ENCODE measurements at regions not wholly inside any gene's neighbourhood (a gene's known extent, or its start where the extent isn't known, plus 50 kb on each side); places are given as distances from the start of the nearest gene placed in this dataset.
"Not testable (repeated sequence)": the region's sequence is repeated elsewhere in the genome, so short reads cannot be mapped to it uniquely, and the experiment has no call there.

DNA sequence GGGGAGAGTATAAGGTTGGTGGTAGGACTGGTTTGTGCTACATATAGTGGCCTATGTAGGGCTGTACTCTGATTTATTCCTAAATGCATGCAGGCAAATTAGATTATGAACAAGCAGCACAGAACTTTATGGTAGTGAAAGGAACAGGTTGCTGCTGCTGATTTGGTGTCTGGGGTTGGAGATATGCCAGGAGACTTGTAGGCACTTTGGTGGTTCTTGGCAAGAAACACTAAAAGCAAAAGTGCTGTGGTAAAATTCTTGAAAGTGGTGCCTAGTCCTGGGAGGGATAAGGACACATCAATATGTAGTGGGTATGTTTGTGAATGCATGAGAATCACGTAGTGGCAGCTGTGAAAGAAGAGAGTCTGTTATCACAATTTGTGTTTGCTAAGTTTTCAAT lies 2126.0 kb downstream of the TP53TG3F start:
- H3K4me3 ChIP-seq: no peak overlapping the region
- H3K27ac ChIP-seq: no peak overlapping the region
- H3K27me3 ChIP-seq: no peaks in the 10 kb centered on the region
- TF ChIP-seq, protein P1, sequence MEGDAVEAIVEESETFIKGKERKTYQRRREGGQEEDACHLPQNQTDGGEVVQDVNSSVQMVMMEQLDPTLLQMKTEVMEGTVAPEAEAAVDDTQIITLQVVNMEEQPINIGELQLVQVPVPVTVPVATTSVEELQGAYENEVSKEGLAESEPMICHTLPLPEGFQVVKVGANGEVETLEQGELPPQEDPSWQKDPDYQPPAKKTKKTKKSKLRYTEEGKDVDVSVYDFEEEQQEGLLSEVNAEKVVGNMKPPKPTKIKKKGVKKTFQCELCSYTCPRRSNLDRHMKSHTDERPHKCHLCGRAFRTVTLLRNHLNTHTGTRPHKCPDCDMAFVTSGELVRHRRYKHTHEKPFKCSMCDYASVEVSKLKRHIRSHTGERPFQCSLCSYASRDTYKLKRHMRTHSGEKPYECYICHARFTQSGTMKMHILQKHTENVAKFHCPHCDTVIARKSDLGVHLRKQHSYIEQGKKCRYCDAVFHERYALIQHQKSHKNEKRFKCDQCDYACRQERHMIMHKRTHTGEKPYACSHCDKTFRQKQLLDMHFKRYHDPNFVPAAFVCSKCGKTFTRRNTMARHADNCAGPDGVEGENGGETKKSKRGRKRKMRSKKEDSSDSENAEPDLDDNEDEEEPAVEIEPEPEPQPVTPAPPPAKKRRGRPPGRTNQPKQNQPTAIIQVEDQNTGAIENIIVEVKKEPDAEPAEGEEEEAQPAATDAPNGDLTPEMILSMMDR (IDR thresholded peaks at IDR 0.05): no peak
- intact Hi-C loops (cut with DNase I): no loop called here
- H3K9me3 ChIP-seq: no peaks in the 10 kb centered on the region
- no peaks in the 10 kb centered on the region for H3K36me3 ChIP-seq
- no peak for DNase-seq (ENCODE audit: low spot score in 2 of 2)
- no peaks in the 10 kb centered on the region for H3K4me1 ChIP-seq

DNA sequence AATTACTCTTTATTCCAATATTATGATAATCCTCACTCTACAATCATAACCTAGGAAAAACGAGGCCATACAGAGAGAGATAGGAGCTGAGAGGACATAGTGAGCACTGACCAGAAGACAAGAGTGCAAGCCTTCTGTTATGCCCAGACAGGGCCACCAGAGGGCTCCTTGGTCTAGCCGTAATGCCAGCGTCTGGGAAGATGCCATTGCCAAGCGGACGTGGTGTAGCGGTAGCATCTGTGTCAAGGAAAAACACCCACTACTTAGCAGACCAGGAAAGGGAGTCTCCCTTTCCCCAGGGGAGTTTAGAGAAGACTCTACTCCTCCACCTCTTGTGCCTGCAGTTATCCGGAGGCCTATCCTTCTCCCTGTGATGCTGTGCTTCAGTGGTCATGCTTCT lies 2131.5 kb downstream of the TP53TG3F start:
- H3K9me3 ChIP-seq; H3K27me3 ChIP-seq; H3K36me3 ChIP-seq; H3K27ac ChIP-seq; H3K4me3 ChIP-seq; H3K4me1 ChIP-seq; DNase-seq (ENCODE audit: low spot score in 2 of 2); intact Hi-C loops (cut with DNase I): not testable (repeated sequence)

DNA sequence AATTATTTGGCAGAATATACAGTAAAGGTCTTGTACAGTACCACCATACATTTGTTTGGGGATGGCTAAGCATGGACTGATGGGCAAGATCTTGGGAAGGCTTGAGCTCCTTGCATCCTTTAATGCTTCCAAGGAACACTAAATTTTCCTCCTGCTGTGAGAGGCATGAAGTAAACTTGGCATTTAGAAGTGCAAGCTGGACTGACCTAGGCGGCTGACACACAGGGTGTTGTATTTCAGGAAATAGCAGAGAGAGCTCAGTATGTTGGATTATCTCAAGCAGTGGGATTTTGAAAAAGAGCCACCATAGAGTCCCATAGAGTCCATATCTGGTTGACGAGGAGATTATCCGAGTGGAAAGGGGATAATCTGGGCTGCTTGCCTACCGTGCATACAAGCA lies 2137.1 kb downstream of the TP53TG3F start:
- Histone ChIP-seq H3K9me3 (no peaks in the 10 kb centered on the region), H3K27me3 (no peaks in the 10 kb centered on the region), H3K4me3 (no peak overlapping the region), H3K4me1 (no peaks in the 10 kb centered on the region), H3K27ac (no peak overlapping the region), H3K36me3 (no peaks in the 10 kb centered on the region)
- intact Hi-C loops (cut with DNase I): no loop called here
- TF ChIP-seq, protein P1 (IDR thresholded peaks at IDR 0.05): no peak
- DNase-seq (ENCODE audit: low spot score in 2 of 2): no peak

DNA sequence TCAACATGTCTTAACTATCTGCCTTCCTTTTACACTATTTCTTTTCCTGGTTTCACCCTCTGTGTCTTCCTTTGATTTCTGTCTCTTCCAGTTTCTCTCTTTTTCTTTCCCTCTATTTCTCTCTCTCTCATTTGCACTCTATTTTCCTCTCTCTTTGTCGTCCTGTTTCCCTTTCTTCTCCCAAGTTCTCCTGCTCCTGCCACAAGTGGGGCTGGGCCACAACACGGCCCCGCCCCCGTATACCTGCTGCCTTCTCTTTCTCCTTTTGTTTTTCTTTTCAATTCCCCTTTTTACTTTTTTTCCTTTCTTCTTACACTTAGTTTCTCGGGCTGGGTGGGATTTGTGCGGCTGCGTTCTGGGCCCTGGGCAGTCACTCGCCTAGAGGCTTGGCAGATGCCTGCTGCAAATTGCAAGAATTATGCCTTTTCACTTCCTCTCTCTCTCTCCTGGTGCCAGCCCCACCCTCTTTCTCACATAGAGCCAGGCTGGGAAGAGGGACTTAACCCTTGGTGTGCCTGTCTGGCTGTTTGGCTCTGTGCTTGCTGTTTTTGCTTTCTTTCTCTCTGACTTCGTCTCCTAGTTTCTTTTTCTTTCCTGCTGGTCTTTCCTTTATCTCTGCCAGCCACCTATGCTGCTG lies 2139.4 kb downstream of the TP53TG3F start:
- TF ChIP-seq, protein P1 (IDR thresholded peaks at IDR 0.05): no peak
- no peaks in the 10 kb centered on the region for H3K9me3 ChIP-seq
- H3K27ac ChIP-seq: no peak overlapping the region
- H3K36me3 ChIP-seq: no peaks in the 10 kb centered on the region
- DNase-seq (ENCODE audit: low spot score in 2 of 2): no peak
- intact Hi-C loops (cut with DNase I): no loop called here
- H3K27me3 ChIP-seq: no peaks in the 10 kb centered on the region
- no peaks in the 10 kb centered on the region for H3K4me1 ChIP-seq
- H3K4me3 ChIP-seq: no peak overlapping the region

DNA sequence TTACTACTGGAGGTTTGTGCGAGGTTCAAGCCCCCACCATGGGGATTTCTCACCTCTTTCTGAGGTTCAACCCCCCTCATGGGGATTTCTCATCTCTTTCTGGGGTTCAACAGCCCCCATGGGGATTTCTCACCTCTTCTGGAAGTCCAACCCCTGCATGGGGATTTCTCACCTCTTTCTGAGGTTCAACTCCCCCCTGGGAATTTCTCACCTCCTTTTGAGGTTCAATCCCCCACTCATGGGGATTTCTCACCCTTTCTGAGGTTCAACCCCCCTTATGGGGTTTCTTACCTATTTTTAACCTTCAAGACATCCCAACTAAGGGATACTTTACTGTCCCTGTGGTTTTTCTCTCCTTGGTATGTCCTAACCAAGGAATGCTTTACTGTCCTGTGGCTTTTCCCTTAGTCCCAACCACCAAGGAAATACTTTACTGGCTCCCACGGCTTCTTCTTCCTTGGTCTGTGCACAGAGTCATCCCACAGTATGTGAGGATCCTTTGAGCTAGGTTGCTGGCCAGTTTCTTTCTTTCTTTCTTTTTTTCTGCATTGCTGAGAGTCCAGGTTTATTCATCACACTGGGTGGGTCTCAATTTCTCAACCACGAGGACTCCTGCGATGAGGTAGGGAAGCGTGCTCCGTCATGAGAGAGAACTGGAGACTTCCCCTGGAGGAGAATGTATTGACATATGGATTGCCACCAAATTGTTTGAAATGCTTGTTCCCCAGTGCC lies 2140.2 kb downstream of the TP53TG3F start:
- no peaks in the 10 kb centered on the region for H3K27me3 ChIP-seq
- no peak overlapping the region for H3K27ac ChIP-seq
- DNase-seq (ENCODE audit: low spot score in 2 of 2): no peak
- TF ChIP-seq, protein P1 (IDR thresholded peaks at IDR 0.05): no peak
- H3K9me3 ChIP-seq: no peaks in the 10 kb centered on the region
- no peaks in the 10 kb centered on the region for H3K36me3 ChIP-seq
- intact Hi-C loops (cut with DNase I): no loop called here
- H3K4me1 ChIP-seq: no peaks in the 10 kb centered on the region
- no peak overlapping the region for H3K4me3 ChIP-seq

DNA sequence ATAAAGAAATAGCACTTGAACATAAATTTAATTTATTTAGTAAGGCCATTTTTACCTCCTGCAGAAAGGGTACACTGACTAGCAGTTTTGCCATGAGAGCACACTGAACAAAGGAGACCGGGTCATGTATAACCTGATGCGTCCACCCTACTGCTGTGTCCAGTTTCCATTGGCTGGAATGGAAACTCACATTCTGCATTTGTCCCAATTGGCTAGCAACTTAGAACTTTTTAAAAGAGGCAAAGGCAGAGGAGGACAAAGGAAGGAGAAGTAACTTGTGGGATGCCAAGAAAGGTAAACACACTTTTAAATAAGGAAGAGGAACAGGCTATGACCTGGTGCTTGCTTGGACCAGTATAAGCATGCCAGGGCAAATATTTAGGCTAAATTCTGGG lies 2140.7 kb downstream of the TP53TG3F start:
- H3K27me3 ChIP-seq; H3K4me1 ChIP-seq; H3K9me3 ChIP-seq; H3K27ac ChIP-seq; H3K36me3 ChIP-seq; H3K4me3 ChIP-seq; DNase-seq (ENCODE audit: low spot score in 2 of 2); intact Hi-C loops (cut with DNase I): not testable (repeated sequence)
